Endothelial cell of umbilical vein (primary cell): ENCODE measurements at regions not wholly inside any gene's neighbourhood (a gene's known extent, or its start where the extent isn't known, plus 50 kb on each side); places are given as distances from the start of the nearest gene placed in this dataset.

Experiments used
- CTCF ChIP-seq, 2 donors: IDR thresholded peaks; 1 replicate in 1 of 2; 2 replicates in 1 of 2; pipeline ENCODE4 v1.5.1; 2011; ENCODE audit warnings: low read length in 2 of 2, mild to moderate bottlenecking in 2 of 2, moderate library complexity in 2 of 2, control low read depth in 1 of 2, inconsistent platforms in 1 of 2, low read depth in 1 of 2; ENCODE audit not compliant: insufficient read depth in 1 of 2; ENCODE audit errors: extremely low read depth in 1 of 2
- EZH2 ChIP-seq: IDR thresholded peaks from 2 replicates; pipeline ENCODE4 v1.6.1; 2012; ENCODE audit warnings: borderline replicate concordance, low read depth, mild to moderate bottlenecking, moderate library complexity, low read length, inconsistent platforms; ENCODE audit not compliant: severe bottlenecking
- POLR2A ChIP-seq: IDR thresholded peaks from 2 replicates; pipeline ENCODE4 v1.6.1; 2012; ENCODE audit warnings: low read depth, mild to moderate bottlenecking, control low read depth, low read length
- POLR2AphosphoS5 ChIP-seq: IDR thresholded peaks from 2 replicates; pipeline ENCODE4 v1.6.1; 2012; ENCODE audit warnings: low read depth, mild to moderate bottlenecking, control low read depth, low read length, moderate library complexity; ENCODE audit not compliant: insufficient read depth

- no peak for TF ChIP-seq CTCF (IDR thresholded peaks at IDR 0.05; ENCODE audit: extremely low read depth in 1 of 2, insufficient read depth in 1 of 2, low read depth in 1 of 2, low read length in 2 of 2)
- no peak for TF ChIP-seq POLR2A
- no peak for TF ChIP-seq EZH2
- no peak for TF ChIP-seq POLR2AphosphoS5
Measured at GRCh38 chr1:59051007-59051406, 245.9 kb upstream of the FGGY start.
